ENCODE measurements at regions not wholly inside any gene's neighbourhood (a gene's known extent, or its start where the extent isn't known, plus 50 kb on each side); places are given as distances from the start of the nearest gene placed in this dataset.

DNA sequence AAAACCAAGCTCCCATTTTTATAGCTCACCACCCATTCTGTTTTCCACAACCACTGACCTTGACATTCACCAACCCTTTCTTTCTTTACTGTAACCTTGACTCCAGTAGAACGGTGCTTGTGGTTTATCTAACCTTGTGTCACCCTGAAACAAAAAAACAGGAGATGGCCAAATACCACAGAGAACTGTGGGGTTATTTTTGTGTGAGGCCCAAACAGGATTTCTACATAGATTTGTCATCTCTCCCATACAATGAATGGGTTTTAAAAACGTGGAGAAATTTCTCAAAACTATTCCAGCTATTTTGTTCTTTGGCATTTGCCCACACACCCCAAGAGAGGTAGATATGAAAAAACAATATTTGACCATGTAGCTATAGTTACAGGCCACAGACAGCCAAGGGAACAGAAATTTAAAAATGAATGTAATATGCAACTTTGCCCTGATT lies 231.3 kb upstream of the TANK start:
- ChIA-PET CTCF (interaction anchor here (0.6 kb wide), 1 partner anchor 163 kb away, joined by 3 read pairs; no protein-coding TSS in a partner anchor), POLR2A (no interaction called here)
- Mint-ChIP-seq H3K36me3 (peaks cover 0 to 5% (median 0%) of the 10 kb centered on the region in 3 donors), H3K9me3 (no peaks in the 10 kb centered on the region), H3K4me1 (no peaks in the 10 kb centered on the region), H3K27ac (no peak overlapping the region), H3K27me3 (peaks cover 9 to 24% of the 10 kb centered on the region in 2 donors), H3K4me3 (no peak overlapping the region)
- no peak for DNase-seq
- H3K36me3 ChIP-seq (ENCODE audit: insufficient read depth, low read length) = no peaks in the 10 kb centered on the region
- no peak overlapping the region for H3K4me3 ChIP-seq (ENCODE audit: low read length)
- H3K4me1 ChIP-seq (ENCODE audit: insufficient read depth, low read length) = no peaks in the 10 kb centered on the region
- H3K27me3 ChIP-seq (ENCODE audit: insufficient read depth, low read length, poor library complexity, severe bottlenecking) = no peaks in the 10 kb centered on the region
- H3K9me3 ChIP-seq (ENCODE audit: low read length) = no peaks in the 10 kb centered on the region
- H3K27ac ChIP-seq (ENCODE audit: low read depth, low read length) = no peak overlapping the region

DNA sequence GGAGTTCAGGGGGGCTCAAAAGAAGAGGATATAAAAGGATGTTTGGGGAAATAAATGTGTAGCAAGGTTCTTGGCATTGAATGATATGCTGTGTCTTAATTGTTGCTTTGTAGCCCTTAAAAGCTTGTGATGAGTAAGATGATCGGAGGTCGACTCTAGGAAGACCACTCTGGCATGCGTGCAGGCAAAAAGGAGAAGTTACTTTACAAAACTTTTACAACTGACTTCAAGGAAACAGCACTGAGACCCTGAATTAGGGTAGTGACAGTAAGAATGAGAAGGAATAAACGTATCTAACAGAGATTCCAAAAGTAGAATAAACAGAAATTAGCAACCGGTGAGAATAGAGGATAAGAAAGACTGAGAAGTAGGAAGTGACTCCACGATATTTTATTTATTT lies 228.7 kb upstream of the TANK start:
- Histone ChIP-seq H3K9me3 (ENCODE audit: low read length) (no peaks in the 10 kb centered on the region), H3K4me3 (ENCODE audit: low read length) (no peak overlapping the region), H3K4me1 (ENCODE audit: insufficient read depth, low read length) (no peaks in the 10 kb centered on the region), H3K27me3 (ENCODE audit: insufficient read depth, low read length, poor library complexity, severe bottlenecking) (no peaks in the 10 kb centered on the region), H3K27ac (ENCODE audit: low read depth, low read length) (no peak overlapping the region), H3K36me3 (ENCODE audit: insufficient read depth, low read length) (no peaks in the 10 kb centered on the region)
- H3K36me3 Mint-ChIP-seq = peaks cover 0 to 5% (median 0%) of the 10 kb centered on the region in 3 donors
- DNase-seq = no peak
- H3K27ac Mint-ChIP-seq = no peak overlapping the region
- peaks cover 9 to 18% of the 10 kb centered on the region in 2 donors for H3K27me3 Mint-ChIP-seq
- ChIA-PET CTCF (no interaction called here), POLR2A (no interaction called here)
- no peaks in the 10 kb centered on the region for H3K4me1 Mint-ChIP-seq
- no peaks in the 10 kb centered on the region for H3K9me3 Mint-ChIP-seq
- H3K4me3 Mint-ChIP-seq = no peak overlapping the region

DNA sequence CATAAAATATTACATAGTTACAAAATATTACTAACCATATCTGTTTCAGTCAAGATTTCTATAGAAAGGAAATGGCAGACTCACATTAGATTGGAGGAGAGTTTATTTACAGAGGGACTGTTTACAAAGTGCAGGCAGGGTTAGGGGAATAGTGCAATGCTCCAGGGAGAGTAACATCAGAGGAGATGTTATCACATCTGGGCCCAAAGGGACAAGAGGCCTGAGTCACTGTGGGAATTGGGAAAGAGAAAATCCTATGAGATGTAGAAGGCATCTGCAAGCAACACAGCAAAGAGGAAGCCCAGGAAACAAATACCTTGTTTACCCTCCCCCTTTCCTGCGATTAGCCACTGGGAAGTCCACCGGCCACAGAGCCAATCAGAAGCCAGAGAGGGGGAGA lies 227.3 kb upstream of the TANK start:
- no peak overlapping the region for H3K27ac ChIP-seq (ENCODE audit: low read depth, low read length)
- Mint-ChIP-seq H3K27me3 (peaks cover 11 to 18% of the 10 kb centered on the region in 2 donors), H3K4me3 (no peak overlapping the region), H3K9me3 (no peaks in the 10 kb centered on the region), H3K27ac (no peak overlapping the region), H3K4me1 (no peaks in the 10 kb centered on the region), H3K36me3 (peaks cover 0 to 5% (median 0%) of the 10 kb centered on the region in 3 donors)
- no peaks in the 10 kb centered on the region for H3K4me1 ChIP-seq (ENCODE audit: insufficient read depth, low read length)
- no peaks in the 10 kb centered on the region for H3K9me3 ChIP-seq (ENCODE audit: low read length)
- H3K4me3 ChIP-seq (ENCODE audit: low read length) = no peak overlapping the region
- H3K36me3 ChIP-seq (ENCODE audit: insufficient read depth, low read length) = no peaks in the 10 kb centered on the region
- ChIA-PET POLR2A (no interaction called here), CTCF (no interaction called here)
- H3K27me3 ChIP-seq (ENCODE audit: insufficient read depth, low read length, poor library complexity, severe bottlenecking) = no peaks in the 10 kb centered on the region
- DNase-seq = no peak

DNA sequence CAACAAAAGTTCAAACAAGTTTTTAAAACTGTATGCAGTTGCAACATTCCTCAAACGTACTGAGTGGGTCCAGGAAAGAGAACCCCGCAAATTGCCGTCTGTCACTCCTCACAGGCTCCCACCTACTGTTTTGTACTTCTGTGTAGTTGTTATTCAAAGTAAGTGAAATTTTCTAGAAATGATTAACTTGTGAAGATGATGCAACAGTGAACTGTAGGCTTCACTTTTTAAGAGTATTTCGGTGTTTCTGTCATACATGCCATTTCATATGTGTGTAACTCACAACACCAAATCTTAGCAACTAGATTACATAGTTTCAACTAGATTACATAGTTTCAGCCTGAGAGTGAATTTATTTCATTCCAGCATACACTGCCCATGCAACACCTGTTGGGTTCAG lies 226.0 kb upstream of the TANK start:
- ChIA-PET CTCF (no interaction called here), POLR2A (no interaction called here)
- Histone ChIP-seq H3K36me3 (ENCODE audit: insufficient read depth, low read length) (no peaks in the 10 kb centered on the region), H3K4me1 (ENCODE audit: insufficient read depth, low read length) (no peaks in the 10 kb centered on the region), H3K9me3 (ENCODE audit: low read length) (no peaks in the 10 kb centered on the region), H3K4me3 (ENCODE audit: low read length) (no peak overlapping the region), H3K27ac (ENCODE audit: low read depth, low read length) (no peak overlapping the region), H3K27me3 (ENCODE audit: insufficient read depth, low read length, poor library complexity, severe bottlenecking) (no peaks in the 10 kb centered on the region)
- DNase-seq = no peak
- peaks cover 9 to 14% of the 10 kb centered on the region in 2 donors for H3K27me3 Mint-ChIP-seq
- H3K27ac Mint-ChIP-seq = no peak overlapping the region
- peaks cover 0 to 5% (median 0%) of the 10 kb centered on the region in 3 donors for H3K36me3 Mint-ChIP-seq
- H3K4me3 Mint-ChIP-seq = no peak overlapping the region
- H3K4me1 Mint-ChIP-seq = peaks cover 0 to 1% (median under 1%) of the 10 kb centered on the region in 3 donors
- H3K9me3 Mint-ChIP-seq = no peaks in the 10 kb centered on the region

DNA sequence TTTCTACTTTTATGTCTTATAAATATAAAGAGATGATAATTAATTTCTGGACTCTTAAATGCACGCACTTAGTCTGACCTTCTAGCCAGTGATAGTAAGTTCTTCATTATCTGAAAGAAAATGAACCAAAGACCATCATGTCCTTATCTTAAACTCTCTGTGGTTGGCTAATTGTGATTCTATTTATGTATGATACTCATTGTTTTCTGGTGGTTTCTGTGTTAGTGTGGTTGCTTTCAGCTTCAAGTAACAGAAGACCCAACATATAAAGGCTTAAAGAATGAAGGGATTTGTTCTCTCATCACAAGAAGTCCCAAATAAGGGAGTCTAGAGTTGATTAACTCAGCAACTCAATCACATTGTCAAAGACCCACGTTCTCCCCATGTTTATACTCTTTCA lies 225.2 kb upstream of the TANK start:
- H3K36me3 Mint-ChIP-seq = peaks cover 0 to 5% (median 0%) of the 10 kb centered on the region in 3 donors
- no peak overlapping the region for H3K27ac Mint-ChIP-seq
- ChIA-PET POLR2A (no interaction called here), CTCF (no interaction called here)
- Histone ChIP-seq H3K36me3 (ENCODE audit: insufficient read depth, low read length) (no peaks in the 10 kb centered on the region), H3K4me3 (ENCODE audit: low read length) (no peak overlapping the region), H3K9me3 (ENCODE audit: low read length) (no peaks in the 10 kb centered on the region), H3K27ac (ENCODE audit: low read depth, low read length) (no peak overlapping the region), H3K4me1 (ENCODE audit: insufficient read depth, low read length) (no peaks in the 10 kb centered on the region), H3K27me3 (ENCODE audit: insufficient read depth, low read length, poor library complexity, severe bottlenecking) (no peaks in the 10 kb centered on the region)
- no peaks in the 10 kb centered on the region for H3K9me3 Mint-ChIP-seq
- peaks cover 2 to 8% (median 7%) of the 10 kb centered on the region in 3 donors for H3K4me1 Mint-ChIP-seq
- H3K4me3 Mint-ChIP-seq = no peak overlapping the region
- no peak for DNase-seq
- peaks cover 5 to 11% of the 10 kb centered on the region in 2 donors for H3K27me3 Mint-ChIP-seq

DNA sequence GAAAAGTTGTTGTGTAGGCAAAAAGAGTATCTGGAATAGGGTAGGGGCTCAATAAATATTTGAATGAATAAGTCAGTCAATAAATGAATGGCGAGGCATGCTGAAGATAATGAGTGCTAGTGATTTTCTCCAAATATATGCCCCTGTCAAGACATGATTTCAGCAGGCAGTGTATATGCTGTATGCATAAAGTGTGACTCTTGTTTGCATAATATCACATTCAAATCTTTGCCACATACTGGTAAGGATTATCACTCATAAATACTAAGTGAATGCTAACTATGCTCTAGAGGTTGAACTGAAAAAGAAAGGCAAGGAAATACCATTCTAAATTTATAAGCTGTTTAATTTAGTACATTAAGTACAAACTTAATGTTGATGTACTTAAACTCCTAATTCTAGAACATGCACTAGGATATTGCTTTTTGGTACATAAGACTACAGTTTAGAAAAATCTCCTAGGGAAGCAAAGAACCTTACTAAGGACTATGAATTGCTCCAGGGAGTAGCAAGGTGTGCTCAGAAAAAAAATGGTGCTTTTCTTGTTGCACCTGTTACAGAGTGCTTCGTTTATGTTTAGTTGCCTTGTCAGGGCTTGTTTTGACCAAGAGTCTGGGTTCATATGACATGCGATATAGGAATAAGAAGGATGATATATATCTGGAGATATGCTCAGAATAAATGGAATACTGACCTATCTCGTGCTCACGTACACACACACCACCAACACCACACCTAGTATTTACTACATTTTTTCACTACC lies 224.0 kb upstream of the TANK start:
- H3K27me3 ChIP-seq (ENCODE audit: insufficient read depth, low read length, poor library complexity, severe bottlenecking) = no peaks in the 10 kb centered on the region
- H3K27me3 Mint-ChIP-seq = peaks cover 5% of the 10 kb centered on the region in 2 donors
- peaks cover 13 to 21% (median 18%) of the 10 kb centered on the region in 3 donors for H3K4me1 Mint-ChIP-seq
- CTCF ChIA-PET = no interaction called here
- no peak overlapping the region for H3K27ac ChIP-seq (ENCODE audit: low read depth, low read length)
- no peak overlapping the region for H3K27ac Mint-ChIP-seq
- DNase-seq = no peak
- POLR2A ChIA-PET = no interaction called here
- H3K4me3 ChIP-seq (ENCODE audit: low read length) = no peak overlapping the region
- no peaks in the 10 kb centered on the region for H3K9me3 Mint-ChIP-seq
- H3K36me3 ChIP-seq (ENCODE audit: insufficient read depth, low read length) = no peaks in the 10 kb centered on the region
- H3K36me3 Mint-ChIP-seq = no peaks in the 10 kb centered on the region
- H3K4me1 ChIP-seq (ENCODE audit: insufficient read depth, low read length) = peaks cover 5% of the 10 kb centered on the region
- H3K9me3 ChIP-seq (ENCODE audit: low read length) = no peaks in the 10 kb centered on the region
- no peak overlapping the region for H3K4me3 Mint-ChIP-seq

DNA sequence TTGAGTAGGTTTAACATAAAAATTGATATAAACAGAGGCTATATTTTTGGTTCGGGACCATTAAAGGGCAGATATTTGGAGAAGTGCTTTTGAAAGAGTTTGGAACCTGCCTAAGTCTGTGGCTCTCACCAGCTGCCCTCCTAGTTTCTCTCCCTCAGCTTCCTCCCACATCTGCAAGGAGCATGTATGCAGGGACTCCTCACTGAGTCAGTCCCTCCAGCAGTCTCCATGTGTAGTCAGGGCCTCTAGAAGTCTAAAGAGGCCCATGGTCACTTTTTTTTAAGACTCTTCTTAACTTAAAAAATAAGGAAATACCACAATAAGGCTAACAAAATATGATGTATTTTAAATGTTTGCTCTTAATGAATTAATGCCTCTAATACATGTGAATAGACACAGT lies 220.0 kb upstream of the TANK start:
- Histone ChIP-seq H3K4me3 (ENCODE audit: low read length) (no peak overlapping the region), H3K4me1 (ENCODE audit: insufficient read depth, low read length) (peaks cover 7% of the 10 kb centered on the region), H3K36me3 (ENCODE audit: insufficient read depth, low read length) (no peaks in the 10 kb centered on the region), H3K9me3 (ENCODE audit: low read length) (no peaks in the 10 kb centered on the region), H3K27ac (ENCODE audit: low read depth, low read length) (no peak overlapping the region), H3K27me3 (ENCODE audit: insufficient read depth, low read length, poor library complexity, severe bottlenecking) (no peaks in the 10 kb centered on the region)
- POLR2A ChIA-PET = no interaction called here
- Mint-ChIP-seq H3K9me3 (no peaks in the 10 kb centered on the region), H3K27ac (peak overlapping the region in 2 of 8 donors; percentile 23 to 27), H3K36me3 (no peaks in the 10 kb centered on the region), H3K4me3 (no peak overlapping the region), H3K4me1 (peaks cover 13 to 25% (median 20%) of the 10 kb centered on the region in 3 donors), H3K27me3 (peaks cover 8% of the 10 kb centered on the region in 2 donors)
- no peak for DNase-seq
- CTCF ChIA-PET = no interaction called here

DNA sequence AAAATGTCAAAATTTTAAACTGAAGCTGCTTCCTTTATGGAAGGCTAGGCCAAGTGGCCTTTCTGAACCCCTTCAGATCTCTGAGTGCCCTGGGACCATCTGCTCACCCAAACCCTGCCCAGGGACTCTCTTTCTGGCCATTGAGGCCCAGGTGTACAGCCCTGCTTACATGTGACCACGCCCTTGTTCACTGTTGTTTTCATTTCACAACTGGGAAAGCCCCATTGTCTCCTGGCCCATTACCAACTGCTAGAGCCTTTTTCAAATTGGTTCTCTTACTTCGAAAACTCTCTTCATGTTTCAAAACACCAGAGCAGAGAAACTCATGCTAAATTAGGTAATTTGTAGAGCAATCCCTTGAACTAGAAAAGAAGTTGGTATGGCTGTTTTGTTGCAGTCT lies 219.5 kb upstream of the TANK start:
- no peak for DNase-seq
- no peaks in the 10 kb centered on the region for H3K36me3 Mint-ChIP-seq
- CTCF ChIA-PET = no interaction called here

More for the DNA sequence above, 219.5 kb upstream of the TANK start:
- H3K4me1 ChIP-seq (ENCODE audit: insufficient read depth, low read length) = peaks cover 7% of the 10 kb centered on the region
- no peaks in the 10 kb centered on the region for H3K9me3 ChIP-seq (ENCODE audit: low read length)
- no peak overlapping the region for H3K27ac ChIP-seq (ENCODE audit: low read depth, low read length)
- H3K27me3 ChIP-seq (ENCODE audit: insufficient read depth, low read length, poor library complexity, severe bottlenecking) = no peaks in the 10 kb centered on the region
- POLR2A ChIA-PET = no interaction called here
- Mint-ChIP-seq H3K4me1 (peaks cover 13 to 25% (median 20%) of the 10 kb centered on the region in 3 donors), H3K9me3 (no peaks in the 10 kb centered on the region), H3K27me3 (peaks cover 8% of the 10 kb centered on the region in 2 donors), H3K4me3 (peak overlapping the region in 1 of 7 donors; percentile 12), H3K27ac (peak overlapping the region in 6 of 8 donors; percentile 22 to 66 (median 41))
- no peak overlapping the region for H3K4me3 ChIP-seq (ENCODE audit: low read length)
- no peaks in the 10 kb centered on the region for H3K36me3 ChIP-seq (ENCODE audit: insufficient read depth, low read length)

Data from CD8-positive, alpha-beta memory T cell (primary cell).